GM23338 (cell line): ENCODE measurements at regions not wholly inside any gene's neighbourhood (a gene's known extent, or its start where the extent isn't known, plus 50 kb on each side); places are given as distances from the start of the nearest gene placed in this dataset.
"Not testable (repeated sequence)": the region's sequence is repeated elsewhere in the genome, so short reads cannot be mapped to it uniquely, and the experiment has no call there.

Experiments used
- ATAC-seq: fragments of 200-7000 bp; cut with Tn5 transposase; 3 replicates; pipeline ENCODE4 v1.9.1; 2020
- DNase-seq: peaks from one replicate; pipeline ENCODE4 v3.0.0-alpha.2; 2015; ENCODE audit warnings: low spot score
- H2AFZ ChIP-seq: fragments of 200-600 bp; sonication (generic); 2 replicates; pipeline ENCODE4 v1.8.0; 2016; ENCODE audit warnings: antibody characterized with exemption, mild to moderate bottlenecking, moderate library complexity
- H3F3A ChIP-seq: fragments of 200-600 bp; sonication (generic); replicated peaks from 2 replicates; pipeline ENCODE4 v1.8.0; 2017; ENCODE audit warnings: antibody characterized with exemption, mixed run types, low read depth
- H3K27ac ChIP-seq: fragments of 200-600 bp; sonication (generic); 2 replicates; pipeline ENCODE4 v1.6.1; 2016; ENCODE audit warnings: low read depth
- H3K27me3 ChIP-seq: fragments of 200-600 bp; sonication (generic); 2 replicates; pipeline ENCODE4 v1.8.0; 2016; ENCODE audit warnings: mild to moderate bottlenecking, mixed run types, moderate library complexity; ENCODE audit not compliant: insufficient read depth
- H3K36me3 ChIP-seq: fragments of 200-600 bp; sonication (generic); 2 replicates; pipeline ENCODE4 v1.8.0; 2016; ENCODE audit warnings: mild to moderate bottlenecking; ENCODE audit not compliant: insufficient read depth
- H3K4me1 ChIP-seq: fragments of 200-600 bp; sonication (generic); 2 replicates; pipeline ENCODE4 v1.8.0; 2016; ENCODE audit warnings: mild to moderate bottlenecking, moderate library complexity; ENCODE audit not compliant: insufficient read depth
- H3K4me2 ChIP-seq: fragments of 200-600 bp; sonication (generic); 2 replicates; pipeline ENCODE4 v1.7.1; 2017; ENCODE audit warnings: mixed run types
- H3K4me3 ChIP-seq: fragments of 200-600 bp; sonication (generic); 2 replicates; pipeline ENCODE4 v1.6.1; 2016; ENCODE audit warnings: mixed run types
- H3K79me2 ChIP-seq: fragments of 200-600 bp; sonication (generic); replicated peaks from 2 replicates; pipeline ENCODE4 v1.8.0; 2017; ENCODE audit warnings: mild to moderate bottlenecking; ENCODE audit not compliant: insufficient read depth
- H3K9me2 ChIP-seq: fragments of 200-600 bp; sonication (generic); 2 replicates; pipeline ENCODE4 v1.8.0; 2017; ENCODE audit not compliant: insufficient read depth
- H4K20me1 ChIP-seq: fragments of 200-600 bp; sonication (generic); replicated peaks from 2 replicates; pipeline ENCODE4 v1.8.0; 2017; ENCODE audit warnings: mild to moderate bottlenecking; ENCODE audit not compliant: insufficient read depth
- H3K27ac Mint-ChIP-seq: 2 replicates; pipeline ENCODE4 v1.8.0; 2020; ENCODE audit warnings: inconsistent platforms, mild to moderate bottlenecking, moderate library complexity, mixed read lengths
- H3K27me3 Mint-ChIP-seq: 3 replicates; pipeline ENCODE4 v1.8.0; 2022; ENCODE audit warnings: low read depth, mild to moderate bottlenecking, moderate library complexity, mixed read lengths, inconsistent platforms; ENCODE audit not compliant: insufficient read depth, poor library complexity
- H3K36me3 Mint-ChIP-seq: 3 replicates; pipeline ENCODE4 v1.8.0; 2021; ENCODE audit warnings: low read depth, mild to moderate bottlenecking, inconsistent platforms, moderate library complexity, mixed read lengths
- H3K4me1 Mint-ChIP-seq: 3 replicates; pipeline ENCODE4 v1.8.0; 2020; ENCODE audit warnings: mild to moderate bottlenecking, inconsistent platforms, mixed read lengths
- H3K4me3 Mint-ChIP-seq: 3 replicates; pipeline ENCODE4 v1.8.0; 2021; ENCODE audit warnings: moderate library complexity, mild to moderate bottlenecking, inconsistent platforms, mixed read lengths
- H3K9me3 Mint-ChIP-seq: 3 replicates; pipeline ENCODE4 v1.8.0; 2020; ENCODE audit warnings: moderate library complexity, mild to moderate bottlenecking, inconsistent platforms, mixed read lengths
- TF ChIP-seq, protein P1 (sequence below), 2 experiments: fragments of 200-600 bp in 1 of 2; sonication (generic) in 1 of 2; conservative IDR thresholded peaks; 2 replicates each; pipeline versions ENCODE4 v1.5.1 to v1.6.1; 2016 to 2017; ENCODE audit warnings: antibody characterized with exemption in 2 of 2, low read depth in 2 of 2, mild to moderate bottlenecking in 2 of 2, moderate library complexity in 1 of 2

DNA sequence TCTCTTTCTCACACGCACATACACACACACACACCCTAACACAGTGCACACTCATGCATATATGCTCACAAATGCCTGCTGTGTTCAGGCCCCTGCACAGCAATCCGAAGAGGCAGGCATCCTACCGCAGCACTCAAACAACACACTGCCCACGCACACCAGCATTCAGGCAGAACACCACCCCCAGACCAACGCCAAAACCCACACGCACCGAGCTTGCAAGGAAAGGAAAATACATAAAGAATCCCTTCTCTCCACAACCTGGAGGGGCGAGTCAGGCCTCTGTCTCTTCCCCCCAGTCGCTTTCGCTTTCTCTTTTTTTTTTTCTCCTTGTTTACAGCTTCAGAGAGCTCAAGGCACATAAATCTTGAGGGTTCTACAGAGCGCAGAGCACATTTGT lies 968.4 kb upstream of the DEFB115 start:
- H3K27ac Mint-ChIP-seq, H3F3A ChIP-seq, H3K36me3 ChIP-seq, H4K20me1 ChIP-seq, DNase-seq, H3K27ac ChIP-seq, ATAC-seq, H3K79me2 ChIP-seq, H3K27me3 ChIP-seq, H3K9me2 ChIP-seq: not testable (repeated sequence)
- H3K36me3 Mint-ChIP-seq = peaks cover 19% of the 10 kb centered on the region
- H3K4me1 Mint-ChIP-seq = peaks cover 33% of the 10 kb centered on the region
- Histone ChIP-seq H3K4me3 (peak overlapping the region; percentile 56), H3K4me1 (peaks cover 21% of the 10 kb centered on the region), H2AFZ (peak overlapping the region; percentile 47; the same call in 1 of the 2 replicates), H3K4me2 (peak overlapping the region; percentile 75)
- H3K27me3 Mint-ChIP-seq = peaks cover 18% of the 10 kb centered on the region
- H3K4me3 Mint-ChIP-seq = peak overlapping the region; percentile 70
- peaks cover 51% of the 10 kb centered on the region for H3K9me3 Mint-ChIP-seq

DNA sequence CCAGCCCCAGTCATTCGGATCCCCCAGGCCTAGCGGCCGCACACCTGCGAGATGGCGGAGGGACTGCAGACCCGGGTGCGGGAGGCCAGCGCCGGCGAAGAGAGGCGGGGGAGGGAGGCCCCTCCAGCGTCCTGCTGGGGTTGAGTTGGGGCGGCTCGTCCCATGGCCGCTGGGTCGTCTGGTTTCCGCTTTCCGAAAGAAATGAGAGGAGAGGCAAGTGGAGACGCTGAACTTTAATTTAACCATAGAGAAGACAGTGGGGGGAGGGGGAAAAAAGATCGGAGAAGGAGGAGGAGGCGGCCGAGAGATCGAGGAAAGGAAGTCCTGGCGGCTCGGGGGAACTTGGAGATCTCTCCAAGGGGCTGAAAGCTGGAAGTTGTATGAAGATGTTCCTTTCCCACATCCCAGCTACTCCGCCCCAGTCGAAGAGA lies 967.7 kb upstream of the DEFB115 start:
- Mint-ChIP-seq H3K9me3 (peaks cover 53% of the 10 kb centered on the region), H3K27me3 (peaks cover 14% of the 10 kb centered on the region), H3K36me3 (peaks cover 19% of the 10 kb centered on the region), H3K4me1 (peaks cover 33% of the 10 kb centered on the region), H3K27ac (peak overlapping the region; percentile 23; the same call in 1 of the 2 replicates), H3K4me3 (peak overlapping the region; percentile 70)
- peak; percentile 52 for DNase-seq
- ATAC-seq, H3K36me3 ChIP-seq, H3K27me3 ChIP-seq, H3F3A ChIP-seq, H3K79me2 ChIP-seq, H3K9me2 ChIP-seq, H4K20me1 ChIP-seq: not testable (repeated sequence)
- peaks cover 21% of the 10 kb centered on the region for H3K4me1 ChIP-seq
- 0 out of 2 replicates have a peak overlapping the region, but pooled peaks have one; percentile 36 for H3K27ac ChIP-seq
- H2AFZ ChIP-seq = 0 out of 2 replicates have a peak overlapping the region, but pooled peaks have one; percentile 47
- H3K4me2 ChIP-seq = peak overlapping the region; percentile 75
- peak overlapping the region; percentile 56 for H3K4me3 ChIP-seq

DNA sequence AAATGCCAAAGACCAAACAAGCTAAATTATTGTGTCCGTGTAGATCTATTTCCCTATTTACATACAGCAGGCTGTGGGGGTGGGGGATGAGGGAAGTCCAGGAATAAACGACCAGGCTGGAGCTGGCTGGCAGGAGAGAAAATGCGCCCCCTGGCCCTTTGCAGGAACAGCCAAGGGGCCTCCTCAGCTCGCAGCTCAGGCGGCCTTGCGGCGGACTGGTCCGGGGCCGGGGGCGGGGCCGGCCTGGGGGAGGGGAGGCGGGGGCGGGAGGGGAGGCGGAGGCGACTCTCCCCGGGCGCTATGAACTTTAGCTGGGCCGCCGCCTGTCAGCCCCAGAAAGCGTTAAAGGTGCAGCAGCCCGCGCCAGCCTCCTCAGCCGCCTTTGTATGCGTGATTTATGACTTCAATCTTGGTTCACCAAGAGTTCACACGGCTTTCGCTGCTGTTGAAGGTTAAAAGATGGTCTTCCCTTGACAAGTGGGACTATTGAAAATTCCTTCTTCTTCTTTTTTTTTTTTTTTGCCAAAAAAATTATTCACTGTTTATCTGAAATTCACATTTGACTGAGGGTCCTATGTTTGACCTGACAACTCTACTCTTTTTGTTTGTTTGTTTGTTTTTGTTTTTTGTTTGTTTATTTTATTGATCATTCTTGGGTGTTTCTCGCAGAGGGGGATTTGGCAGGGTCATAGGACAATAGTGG lies 967.0 kb upstream of the DEFB115 start:
- Histone ChIP-seq H3K4me1 (peaks cover 21% of the 10 kb centered on the region), H3K4me2 (peak overlapping the region; percentile 75), H2AFZ (0 out of 2 replicates have a peak overlapping the region, but pooled peaks have one; percentile 20), H3K4me3 (peak overlapping the region; percentile 56)
- H3K9me3 Mint-ChIP-seq = peaks cover 54% of the 10 kb centered on the region
- H3K27me3 Mint-ChIP-seq = peaks cover 11% of the 10 kb centered on the region
- 0 out of 2 replicates have a peak overlapping the region, but pooled peaks have one; percentile 75 for H3K27ac Mint-ChIP-seq
- H3K4me3 Mint-ChIP-seq = peak overlapping the region; percentile 70
- peaks cover 19% of the 10 kb centered on the region for H3K36me3 Mint-ChIP-seq
- not testable (repeated sequence) for H3K9me2 ChIP-seq, H3K27me3 ChIP-seq, H4K20me1 ChIP-seq, H3K36me3 ChIP-seq, H3F3A ChIP-seq, H3K79me2 ChIP-seq, H3K27ac ChIP-seq
- TF ChIP-seq, protein P1, sequence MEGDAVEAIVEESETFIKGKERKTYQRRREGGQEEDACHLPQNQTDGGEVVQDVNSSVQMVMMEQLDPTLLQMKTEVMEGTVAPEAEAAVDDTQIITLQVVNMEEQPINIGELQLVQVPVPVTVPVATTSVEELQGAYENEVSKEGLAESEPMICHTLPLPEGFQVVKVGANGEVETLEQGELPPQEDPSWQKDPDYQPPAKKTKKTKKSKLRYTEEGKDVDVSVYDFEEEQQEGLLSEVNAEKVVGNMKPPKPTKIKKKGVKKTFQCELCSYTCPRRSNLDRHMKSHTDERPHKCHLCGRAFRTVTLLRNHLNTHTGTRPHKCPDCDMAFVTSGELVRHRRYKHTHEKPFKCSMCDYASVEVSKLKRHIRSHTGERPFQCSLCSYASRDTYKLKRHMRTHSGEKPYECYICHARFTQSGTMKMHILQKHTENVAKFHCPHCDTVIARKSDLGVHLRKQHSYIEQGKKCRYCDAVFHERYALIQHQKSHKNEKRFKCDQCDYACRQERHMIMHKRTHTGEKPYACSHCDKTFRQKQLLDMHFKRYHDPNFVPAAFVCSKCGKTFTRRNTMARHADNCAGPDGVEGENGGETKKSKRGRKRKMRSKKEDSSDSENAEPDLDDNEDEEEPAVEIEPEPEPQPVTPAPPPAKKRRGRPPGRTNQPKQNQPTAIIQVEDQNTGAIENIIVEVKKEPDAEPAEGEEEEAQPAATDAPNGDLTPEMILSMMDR (conservative IDR thresholded peaks at IDR 0.05; ENCODE audit: low read depth in 2 of 2) = peak in 1 of 2 experiments; percentile 48; a peak in 3 of 4 replicates
- DNase-seq (peak; percentile 83), ATAC-seq (peak; percentile 87)
- peaks cover 33% of the 10 kb centered on the region for H3K4me1 Mint-ChIP-seq

DNA sequence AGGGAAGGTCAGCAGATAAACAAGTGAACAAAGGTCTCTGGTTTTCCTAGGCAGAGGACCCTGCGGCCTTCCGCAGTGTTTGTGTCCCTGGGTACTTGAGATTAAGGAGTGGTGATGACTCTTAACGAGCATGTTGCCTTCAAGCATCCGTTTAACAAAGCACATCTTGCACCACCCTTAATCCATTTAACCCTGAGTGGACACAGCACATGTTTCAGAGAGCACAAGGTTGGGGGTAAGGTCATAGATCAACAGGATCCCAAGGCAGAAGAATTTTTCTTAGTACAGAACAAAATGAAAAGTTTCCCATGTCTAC lies 966.4 kb upstream of the DEFB115 start:
- not testable (repeated sequence) for H3K79me2 ChIP-seq, H3K27ac ChIP-seq, H4K20me1 ChIP-seq, H3K27me3 ChIP-seq, H3F3A ChIP-seq, H3K9me2 ChIP-seq, H3K4me3 ChIP-seq, H2AFZ ChIP-seq, H3K27ac Mint-ChIP-seq, ATAC-seq, DNase-seq, H3K36me3 ChIP-seq
- H3K9me3 Mint-ChIP-seq = peaks cover 51% of the 10 kb centered on the region
- peaks cover 21% of the 10 kb centered on the region for H3K4me1 ChIP-seq
- peak overlapping the region; percentile 72; the same call in 1 of the 2 replicates for H3K4me2 ChIP-seq
- peak overlapping the region; percentile 35 for H3K4me3 Mint-ChIP-seq
- H3K4me1 Mint-ChIP-seq = peaks cover 29% of the 10 kb centered on the region
- H3K27me3 Mint-ChIP-seq = peaks cover 11% of the 10 kb centered on the region
- H3K36me3 Mint-ChIP-seq = peaks cover 19% of the 10 kb centered on the region

DNA sequence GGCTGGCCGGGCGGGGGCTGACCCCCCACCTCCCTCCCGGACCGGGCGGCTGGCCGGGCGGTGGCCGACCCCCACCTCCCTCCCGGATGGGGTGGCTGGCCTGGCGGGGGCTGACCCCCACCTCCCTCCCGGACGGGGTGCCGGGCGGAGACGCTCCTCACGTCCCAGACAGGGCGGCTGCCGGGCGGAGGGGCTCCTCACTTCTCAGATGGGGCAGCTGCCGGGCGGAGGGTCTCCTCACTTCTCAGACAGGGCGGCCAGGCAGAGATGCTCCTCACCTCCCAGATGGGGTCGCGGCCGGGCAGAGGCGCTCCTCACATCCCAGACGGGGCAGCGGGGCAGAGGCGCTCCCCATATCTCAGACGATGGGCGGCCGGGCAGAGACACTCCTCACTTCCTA lies 965.8 kb upstream of the DEFB115 start:
- not testable (repeated sequence) for H3K36me3 ChIP-seq, H3K9me2 ChIP-seq, H3K27ac Mint-ChIP-seq, H3K27ac ChIP-seq, ATAC-seq, DNase-seq, H3F3A ChIP-seq, H3K27me3 ChIP-seq, H3K79me2 ChIP-seq, H3K4me3 ChIP-seq, H3K4me2 ChIP-seq, H4K20me1 ChIP-seq, H3K4me3 Mint-ChIP-seq, H2AFZ ChIP-seq
- peaks cover 21% of the 10 kb centered on the region for H3K4me1 ChIP-seq
- Mint-ChIP-seq H3K9me3 (peaks cover 53% of the 10 kb centered on the region), H3K36me3 (peaks cover 19% of the 10 kb centered on the region), H3K4me1 (peaks cover 26% of the 10 kb centered on the region), H3K27me3 (peaks cover 11% of the 10 kb centered on the region)

DNA sequence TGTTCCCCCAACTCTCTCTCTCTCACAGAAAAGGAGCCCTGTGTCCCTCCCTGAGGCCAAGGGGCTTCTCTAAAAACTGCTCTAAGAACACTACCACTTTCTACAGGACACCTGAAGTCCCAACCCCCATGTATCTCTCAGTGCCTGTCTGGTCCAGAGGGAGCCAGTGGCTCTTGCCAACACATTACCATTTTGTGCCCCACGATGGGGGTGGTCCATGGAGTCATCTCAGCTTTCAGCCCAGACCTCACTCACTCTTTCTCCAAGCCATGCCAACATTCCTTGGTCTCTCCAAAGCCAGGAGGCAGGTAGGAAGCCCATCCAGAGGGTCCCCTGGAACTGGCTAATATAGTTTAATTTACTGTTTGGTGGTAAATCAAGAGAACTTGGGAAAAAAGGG lies 962.1 kb upstream of the DEFB115 start:
- not testable (repeated sequence) for H3K4me1 ChIP-seq, H2AFZ ChIP-seq, H3K79me2 ChIP-seq, H4K20me1 ChIP-seq, ATAC-seq, H3K4me1 Mint-ChIP-seq, H3K27ac Mint-ChIP-seq, H3K27ac ChIP-seq, H3F3A ChIP-seq, H3K9me2 ChIP-seq, DNase-seq, H3K4me3 ChIP-seq, H3K4me2 ChIP-seq, H3K36me3 ChIP-seq, H3K4me3 Mint-ChIP-seq
- Mint-ChIP-seq H3K9me3 (peaks cover 54% of the 10 kb centered on the region), H3K36me3 (peaks cover 19% of the 10 kb centered on the region), H3K27me3 (peaks cover 16% of the 10 kb centered on the region)
- H3K27me3 ChIP-seq = peaks cover 19% of the 10 kb centered on the region
